ENCODE measurements at regions not wholly inside any gene's neighbourhood (a gene's known extent, or its start where the extent isn't known, plus 50 kb on each side); places are given as distances from the start of the nearest gene placed in this dataset.
"Not testable (repeated sequence)": the region's sequence is repeated elsewhere in the genome, so short reads cannot be mapped to it uniquely, and the experiment has no call there.

- no peak for FAIRE-seq
Measured at GRCh38 chr16:75929046-75929445, 202.8 kb upstream of the CPHXL start.

- no peak for FAIRE-seq
Measured at GRCh38 chr16:75931043-75931442, 204.8 kb upstream of the CPHXL start.

GRCh38 chr16:75931970-75932369 lies 205.7 kb upstream of the CPHXL start:
- no peak for FAIRE-seq

- FAIRE-seq, result no peak
Measured at GRCh38 chr16:75938818-75939217, 212.5 kb upstream of the CPHXL start.

- FAIRE-seq, result no peak
Measured at GRCh38 chr16:75942351-75942750, 216.1 kb upstream of the CPHXL start.

- FAIRE-seq, result no peak
Measured at GRCh38 chr16:75942936-75943335, 216.6 kb upstream of the CPHXL start.

GRCh38 chr16:75943705-75944514 lies 217.6 kb upstream of the CPHXL start:
- FAIRE-seq, result no peak

- FAIRE-seq, result no peak
Measured at GRCh38 chr16:75945916-75946457, 219.7 kb upstream of the CPHXL start.

- FAIRE-seq, result no peak
Measured at GRCh38 chr16:75947626-75948239, 221.4 kb upstream of the CPHXL start.

GRCh38 chr16:75948441-75948840 lies 222.2 kb upstream of the CPHXL start:
- no peak for FAIRE-seq

- no peak for FAIRE-seq
Measured at GRCh38 chr16:75948886-75949285, 222.6 kb upstream of the CPHXL start.

GRCh38 chr16:75952124-75952523 lies 225.8 kb upstream of the CPHXL start:
- no peak for FAIRE-seq

- no peak for FAIRE-seq
Measured at GRCh38 chr16:75957870-75958269, 231.6 kb upstream of the CPHXL start.

GRCh38 chr16:75965504-75966374 lies 239.4 kb upstream of the CPHXL start:
- no peak for FAIRE-seq

- not testable (repeated sequence) for FAIRE-seq
Measured at GRCh38 chr16:75969120-75969519, 242.8 kb upstream of the CPHXL start.

- FAIRE-seq, result no peak
Measured at GRCh38 chr16:75971334-75971733, 245.0 kb upstream of the CPHXL start.

- FAIRE-seq, result no peak
Measured at GRCh38 chr16:75983296-75983695, 257.0 kb upstream of the CPHXL start.

GRCh38 chr16:75983741-75984381 lies 257.6 kb upstream of the CPHXL start:
- no peak for FAIRE-seq

- no peak for FAIRE-seq
Measured at GRCh38 chr16:75987323-75987722, 261.0 kb upstream of the CPHXL start.

GRCh38 chr16:75996491-75996890 lies 270.2 kb upstream of the CPHXL start:
- no peak for FAIRE-seq

- no peak for FAIRE-seq
Measured at GRCh38 chr16:75997606-75998005, 271.3 kb upstream of the CPHXL start.

- no peak for FAIRE-seq
Measured at GRCh38 chr16:76007645-76008044, 269.6 kb upstream of the CNTNAP4 start.

GRCh38 chr16:76023835-76024234 lies 253.4 kb upstream of the CNTNAP4 start:
- no peak for FAIRE-seq
